GM12864 (cell line): ENCODE measurements at regions not wholly inside any gene's neighbourhood (a gene's known extent, or its start where the extent isn't known, plus 50 kb on each side); places are given as distances from the start of the nearest gene placed in this dataset.

ENCODE experiments used
- DNase-seq: peaks from one replicate; pipeline ENCODE4 v3.0.0-alpha.2; 2011; ENCODE audit warnings: low read depth
- H3K4me3 ChIP-seq: 2 replicates; pipeline ENCODE4 v1.5.1; 2011; ENCODE audit warnings: mild to moderate bottlenecking, low read depth, low read length, control low read depth
- CTCF ChIP-seq: IDR thresholded peaks from 2 replicates; pipeline ENCODE4 v1.5.1; 2011; ENCODE audit warnings: low read depth, mild to moderate bottlenecking, moderate library complexity, low read length, control low read depth, inconsistent platforms; ENCODE audit errors: missing control alignments

GRCh38 chr5:173777674-173778073 lies 110.5 kb upstream of the CPEB4 start:
- DNase-seq: no peak
- TF ChIP-seq CTCF: no peak
- no peak overlapping the region for H3K4me3 ChIP-seq

- no peak for DNase-seq
- TF ChIP-seq CTCF: no peak
- no peak overlapping the region for H3K4me3 ChIP-seq
These were observed 109.9 kb upstream of the CPEB4 start for GRCh38 chr5:173778152-173778782.

- no peak overlapping the region for H3K4me3 ChIP-seq
- TF ChIP-seq CTCF: no peak
- no peak for DNase-seq
These were observed 109.3 kb upstream of the CPEB4 start for GRCh38 chr5:173778784-173779304.

GRCh38 chr5:173780235-173781234 lies 107.6 kb upstream of the CPEB4 start:
- no peak overlapping the region for H3K4me3 ChIP-seq
- no peak for DNase-seq
- no peak for TF ChIP-seq CTCF

GRCh38 chr5:173781432-173781815 lies 106.7 kb upstream of the CPEB4 start:
- H3K4me3 ChIP-seq: no peak overlapping the region
- no peak for DNase-seq
- TF ChIP-seq CTCF: no peak

- DNase-seq: peak; percentile 39
- TF ChIP-seq CTCF: no peak
- H3K4me3 ChIP-seq: no peak overlapping the region
These were observed 106.1 kb upstream of the CPEB4 start for GRCh38 chr5:173781816-173782670.
